ENCODE measurements at regions not wholly inside any gene's neighbourhood (a gene's known extent, or its start where the extent isn't known, plus 50 kb on each side); places are given as distances from the start of the nearest gene placed in this dataset.

- TF ChIP-seq CTCF (IDR thresholded peaks at IDR 0.05) (no peak), POLR2A (IDR thresholded peaks at IDR 0.05) (no peak)
These were observed 1057.5 kb downstream of the SORCS3 start for GRCh38 chr10:105698592-105698991.

Data from right lobe of liver (tissue), 4 donors.